ENCODE measurements at regions not wholly inside any gene's neighbourhood (a gene's known extent, or its start where the extent isn't known, plus 50 kb on each side); places are given as distances from the start of the nearest gene placed in this dataset.

- no peak overlapping the region for H3K4me3 ChIP-seq (ENCODE audit: low read length)
- no peak overlapping the region for H3K9ac ChIP-seq (ENCODE audit: low read length)
- no peaks in the 10 kb centered on the region for H3K36me3 ChIP-seq (ENCODE audit: control insufficient read depth, insufficient read depth, low read length)
- H3K27me3 ChIP-seq (ENCODE audit: control insufficient read depth, insufficient read depth, low read length), result no peaks in the 10 kb centered on the region
- H3K27ac ChIP-seq (ENCODE audit: low read depth, low read length), result no peak overlapping the region
- H3K4me1 ChIP-seq (ENCODE audit: control insufficient read depth, insufficient read depth, low read length), result no peaks in the 10 kb centered on the region
Observed at GRCh38 chr2:146080925-146081324, 1561.0 kb upstream of the ZEB2 start.

GRCh38 chr2:146079216-146079615 lies 1559.3 kb upstream of the ZEB2 start:
- H3K36me3 ChIP-seq (ENCODE audit: control insufficient read depth, insufficient read depth, low read length), result no peaks in the 10 kb centered on the region
- H3K4me3 ChIP-seq (ENCODE audit: low read length), result no peak overlapping the region
- no peak overlapping the region for H3K9ac ChIP-seq (ENCODE audit: low read length)
- no peaks in the 10 kb centered on the region for H3K4me1 ChIP-seq (ENCODE audit: control insufficient read depth, insufficient read depth, low read length)
- no peaks in the 10 kb centered on the region for H3K27me3 ChIP-seq (ENCODE audit: control insufficient read depth, insufficient read depth, low read length)
- no peak overlapping the region for H3K27ac ChIP-seq (ENCODE audit: low read depth, low read length)

GRCh38 chr2:146077156-146077555 lies 1557.2 kb upstream of the ZEB2 start:
- no peaks in the 10 kb centered on the region for H3K4me1 ChIP-seq (ENCODE audit: control insufficient read depth, insufficient read depth, low read length)
- H3K9ac ChIP-seq (ENCODE audit: low read length), result no peak overlapping the region
- H3K27me3 ChIP-seq (ENCODE audit: control insufficient read depth, insufficient read depth, low read length), result no peaks in the 10 kb centered on the region
- H3K36me3 ChIP-seq (ENCODE audit: control insufficient read depth, insufficient read depth, low read length), result no peaks in the 10 kb centered on the region
- no peak overlapping the region for H3K27ac ChIP-seq (ENCODE audit: low read depth, low read length)
- no peak overlapping the region for H3K4me3 ChIP-seq (ENCODE audit: low read length)

- H3K9ac ChIP-seq (ENCODE audit: low read length), result no peak overlapping the region
Observed at GRCh38 chr2:146068051-146068450, 1548.1 kb upstream of the ZEB2 start.

GRCh38 chr2:146048141-146048540 lies 1528.2 kb upstream of the ZEB2 start:
- Histone ChIP-seq H3K27ac (ENCODE audit: low read depth, low read length) (no peak overlapping the region), H3K27me3 (ENCODE audit: control insufficient read depth, insufficient read depth, low read length) (no peaks in the 10 kb centered on the region), H3K9ac (ENCODE audit: low read length) (no peak overlapping the region), H3K4me1 (ENCODE audit: control insufficient read depth, insufficient read depth, low read length) (no peaks in the 10 kb centered on the region), H3K4me3 (ENCODE audit: low read length) (no peak overlapping the region), H3K36me3 (ENCODE audit: control insufficient read depth, insufficient read depth, low read length) (no peaks in the 10 kb centered on the region)

More at GRCh38 chr2:146068051-146068450, 1548.1 kb upstream of the ZEB2 start:
- H3K4me1 ChIP-seq (ENCODE audit: control insufficient read depth, insufficient read depth, low read length), result no peaks in the 10 kb centered on the region
- H3K27me3 ChIP-seq (ENCODE audit: control insufficient read depth, insufficient read depth, low read length), result no peaks in the 10 kb centered on the region
- no peak overlapping the region for H3K27ac ChIP-seq (ENCODE audit: low read depth, low read length)
- H3K36me3 ChIP-seq (ENCODE audit: control insufficient read depth, insufficient read depth, low read length), result no peaks in the 10 kb centered on the region
- H3K4me3 ChIP-seq (ENCODE audit: low read length), result no peak overlapping the region

GRCh38 chr2:146041274-146041910 lies 1521.5 kb upstream of the ZEB2 start:
- Histone ChIP-seq H3K27ac (ENCODE audit: low read depth, low read length) (no peak overlapping the region), H3K27me3 (ENCODE audit: control insufficient read depth, insufficient read depth, low read length) (no peaks in the 10 kb centered on the region), H3K4me1 (ENCODE audit: control insufficient read depth, insufficient read depth, low read length) (no peaks in the 10 kb centered on the region), H3K4me3 (ENCODE audit: low read length) (no peak overlapping the region), H3K36me3 (ENCODE audit: control insufficient read depth, insufficient read depth, low read length) (no peaks in the 10 kb centered on the region), H3K9ac (ENCODE audit: low read length) (no peak overlapping the region)

GRCh38 chr2:146040051-146040450 lies 1520.1 kb upstream of the ZEB2 start:
- H3K36me3 ChIP-seq (ENCODE audit: control insufficient read depth, insufficient read depth, low read length), result no peaks in the 10 kb centered on the region
- H3K9ac ChIP-seq (ENCODE audit: low read length), result no peak overlapping the region
- no peaks in the 10 kb centered on the region for H3K27me3 ChIP-seq (ENCODE audit: control insufficient read depth, insufficient read depth, low read length)
- H3K27ac ChIP-seq (ENCODE audit: low read depth, low read length), result no peak overlapping the region
- no peak overlapping the region for H3K4me3 ChIP-seq (ENCODE audit: low read length)
- H3K4me1 ChIP-seq (ENCODE audit: control insufficient read depth, insufficient read depth, low read length), result no peaks in the 10 kb centered on the region

GRCh38 chr2:146038014-146038413 lies 1518.1 kb upstream of the ZEB2 start:
- Histone ChIP-seq H3K27me3 (ENCODE audit: control insufficient read depth, insufficient read depth, low read length) (no peaks in the 10 kb centered on the region), H3K9ac (ENCODE audit: low read length) (no peak overlapping the region), H3K27ac (ENCODE audit: low read depth, low read length) (no peak overlapping the region), H3K36me3 (ENCODE audit: control insufficient read depth, insufficient read depth, low read length) (no peaks in the 10 kb centered on the region), H3K4me3 (ENCODE audit: low read length) (no peak overlapping the region), H3K4me1 (ENCODE audit: control insufficient read depth, insufficient read depth, low read length) (no peaks in the 10 kb centered on the region)

GRCh38 chr2:146037334-146037870 lies 1517.5 kb upstream of the ZEB2 start:
- no peak overlapping the region for H3K9ac ChIP-seq (ENCODE audit: low read length)
- no peaks in the 10 kb centered on the region for H3K36me3 ChIP-seq (ENCODE audit: control insufficient read depth, insufficient read depth, low read length)
- no peaks in the 10 kb centered on the region for H3K27me3 ChIP-seq (ENCODE audit: control insufficient read depth, insufficient read depth, low read length)
- no peak overlapping the region for H3K4me3 ChIP-seq (ENCODE audit: low read length)
- H3K4me1 ChIP-seq (ENCODE audit: control insufficient read depth, insufficient read depth, low read length), result no peaks in the 10 kb centered on the region
- no peak overlapping the region for H3K27ac ChIP-seq (ENCODE audit: low read depth, low read length)

GRCh38 chr2:146031158-146031557 lies 1511.2 kb upstream of the ZEB2 start:
- no peaks in the 10 kb centered on the region for H3K4me1 ChIP-seq (ENCODE audit: control insufficient read depth, insufficient read depth, low read length)
- no peak overlapping the region for H3K4me3 ChIP-seq (ENCODE audit: low read length)
- no peaks in the 10 kb centered on the region for H3K36me3 ChIP-seq (ENCODE audit: control insufficient read depth, insufficient read depth, low read length)
- no peak overlapping the region for H3K27ac ChIP-seq (ENCODE audit: low read depth, low read length)
- no peaks in the 10 kb centered on the region for H3K27me3 ChIP-seq (ENCODE audit: control insufficient read depth, insufficient read depth, low read length)
- H3K9ac ChIP-seq (ENCODE audit: low read length), result no peak overlapping the region

GRCh38 chr2:146027156-146027555 lies 1507.2 kb upstream of the ZEB2 start:
- Histone ChIP-seq H3K27ac (ENCODE audit: low read depth, low read length) (no peak overlapping the region), H3K4me1 (ENCODE audit: control insufficient read depth, insufficient read depth, low read length) (no peaks in the 10 kb centered on the region), H3K4me3 (ENCODE audit: low read length) (no peak overlapping the region), H3K9ac (ENCODE audit: low read length) (no peak overlapping the region), H3K36me3 (ENCODE audit: control insufficient read depth, insufficient read depth, low read length) (no peaks in the 10 kb centered on the region), H3K27me3 (ENCODE audit: control insufficient read depth, insufficient read depth, low read length) (no peaks in the 10 kb centered on the region)

GRCh38 chr2:146025519-146025918 lies 1505.6 kb upstream of the ZEB2 start:
- H3K27me3 ChIP-seq (ENCODE audit: control insufficient read depth, insufficient read depth, low read length), result no peaks in the 10 kb centered on the region
- no peaks in the 10 kb centered on the region for H3K4me1 ChIP-seq (ENCODE audit: control insufficient read depth, insufficient read depth, low read length)
- H3K27ac ChIP-seq (ENCODE audit: low read depth, low read length), result no peak overlapping the region
- no peak overlapping the region for H3K9ac ChIP-seq (ENCODE audit: low read length)
- no peak overlapping the region for H3K4me3 ChIP-seq (ENCODE audit: low read length)
- no peaks in the 10 kb centered on the region for H3K36me3 ChIP-seq (ENCODE audit: control insufficient read depth, insufficient read depth, low read length)

GRCh38 chr2:146024212-146024743 lies 1504.4 kb upstream of the ZEB2 start:
- Histone ChIP-seq H3K27ac (ENCODE audit: low read depth, low read length) (no peak overlapping the region), H3K4me1 (ENCODE audit: control insufficient read depth, insufficient read depth, low read length) (no peaks in the 10 kb centered on the region), H3K36me3 (ENCODE audit: control insufficient read depth, insufficient read depth, low read length) (no peaks in the 10 kb centered on the region), H3K27me3 (ENCODE audit: control insufficient read depth, insufficient read depth, low read length) (no peaks in the 10 kb centered on the region), H3K4me3 (ENCODE audit: low read length) (no peak overlapping the region), H3K9ac (ENCODE audit: low read length) (no peak overlapping the region)

Data from rectal smooth muscle tissue (tissue), 1 donor.